Heart right ventricle (tissue), 16 donors: ENCODE measurements at regions not wholly inside any gene's neighbourhood (a gene's known extent, or its start where the extent isn't known, plus 50 kb on each side); places are given as distances from the start of the nearest gene placed in this dataset.

Experiments
- ATAC-seq, 8 donors: fragments of 200-7000 bp; cut with Tn5 transposase; one replicate each; pipeline ENCODE4 v1.9.1; 2020; ENCODE audit warnings: mild to moderate bottlenecking in 8 of 8, moderate library complexity in 8 of 8, moderate number of reproducible peaks in 1 of 8
- DNase-seq, 2 donors: peaks; one replicate each; pipeline ENCODE4 v3.0.0-alpha.2; 2020
- H3K27ac ChIP-seq, 10 donors: fragments of 200-600 bp; sonication (generic) in 2 of 10; one replicate each; pipeline versions ENCODE4 v1.5.0 to v1.8.0; 2020 to 2022; ENCODE audit warnings: mild to moderate bottlenecking in 3 of 10
- H3K27me3 ChIP-seq, 7 donors: fragments of 200-600 bp; one replicate each; pipeline ENCODE4 v1.8.0; 2021 to 2022; ENCODE audit warnings: mild to moderate bottlenecking in 2 of 7
- H3K36me3 ChIP-seq, 9 donors: fragments of 200-600 bp; sonication (generic) in 1 of 9; one replicate each; pipeline versions ENCODE4 v1.5.0 to v1.8.0; 2020 to 2022; ENCODE audit warnings: mild to moderate bottlenecking in 2 of 9
- H3K4me1 ChIP-seq, 9 donors: fragments of 200-600 bp; sonication (generic) in 1 of 9; one replicate each; pipeline versions ENCODE4 v1.5.0 to v1.8.0; 2020 to 2022; ENCODE audit warnings: mild to moderate bottlenecking in 4 of 9
- H3K4me3 ChIP-seq, 10 donors: fragments of 200-600 bp; sonication (generic) in 2 of 10; one replicate each; pipeline versions ENCODE4 v1.5.0 to v1.8.0; 2020 to 2022; ENCODE audit warnings: mild to moderate bottlenecking in 7 of 10, moderate library complexity in 2 of 10
- H3K9me3 ChIP-seq, 11 donors: fragments of 200-600 bp in 10 of 11; sonication (generic) in 2 of 11; one replicate each; pipeline versions ENCODE4 v1.5.0 to v1.8.0; 2013 to 2022; ENCODE audit warnings: mild to moderate bottlenecking in 2 of 11, control low read depth in 1 of 11, moderate library complexity in 1 of 11
- CTCF ChIP-seq, 9 donors: fragments of 200-600 bp; sonication (generic) in 2 of 9; IDR thresholded peaks; one replicate each; pipeline versions ENCODE4 v1.5.0 to v1.8.0; 2021 to 2022; ENCODE audit warnings: antibody characterized with exemption in 9 of 9, mild to moderate bottlenecking in 5 of 9, moderate library complexity in 1 of 9
- WGBS, 2 donors: extraction: QIAGEN DNeasy Blood & Tissue Kit; methylation state at CpG; one replicate each; pipeline ENCODE4 v1.1.7; 2013; ENCODE audit warnings: inconsistent platforms in 1 of 2; 5-methylcytosine and 5-hydroxymethylcytosine counted together
- intact Hi-C, 10 donors: fragments of 100-400 bp; cut with DNase I; formaldehyde crosslinking; loops; one replicate each; pipeline versions ENCODE4 v1.11.1 to v1.14.2; 2022
- donor health status: Arrhythmogenic right ventricular cardiomyopathy.
- donor health status: ischemic (EF 13 %, LVEDD 7.1; RV severe dilation, severe dysfunction).
- donor health status: healthy with polysubstance abuse.
- donor health status: DM: no; HTN: yes; CAD: no.
- donor health status: DM: no; HTN: no; CAD: no.
- donor health status: ischemic (EF 25% LVEDD 6.9; RV normal size, moderate dysfunction).
- donor health status: ischemic (EF 25% LVEDD 5.7; RV mildly dilated, moderate dysfunction).
- donor health status: healthy.
- donor health status: DM: yes; HTN: yes; CAD: no.
- donor health status: Ischemic cardiomyopathy.
- donor health status: ischemic (EF 35%, LVEDD 5.7; RV mildly dilated, moderate dysfunction).
- donor health status: nonischemic (EF 11% LVEDD 7.7; RV severe dilation, severe dysfunction).
- donor health status: DM: yes; HTN: yes; CAD: no.
- donor health status: PGD.
- donor health status: ischemic (EF 29% LVEDD 5.4; RV normal size, mild dysfunction).
- donor health status: nonischemic (EF 23%, LVEDD 6.1; RV moderate dilation, normal function).

- no peak for TF ChIP-seq CTCF (IDR thresholded peaks at IDR 0.05)
- no peak overlapping the region for H3K4me3 ChIP-seq
- intact Hi-C loops, result no loop called here
- no peaks in the 10 kb centered on the region for H3K27me3 ChIP-seq
- ATAC-seq (no peak), DNase-seq (no peak)
- WGBS, 2 donors, result 60 to 69% methylated on average over 1 of the region's 1 CpG
- H3K27ac ChIP-seq, result no peak overlapping the region
- H3K4me1 ChIP-seq, result no peaks in the 10 kb centered on the region
- H3K36me3 ChIP-seq, result no peaks in the 10 kb centered on the region
- no peaks in the 10 kb centered on the region for H3K9me3 ChIP-seq
Measured at GRCh38 chr6:114600381-114600780, 257.6 kb upstream of the HS3ST5 start.

GRCh38 chr6:114595591-114595990 lies 252.8 kb upstream of the HS3ST5 start:
- H3K27me3 ChIP-seq, result no peaks in the 10 kb centered on the region
- intact Hi-C loops, result no loop called here
- no peak overlapping the region for H3K27ac ChIP-seq
- no peak for ATAC-seq
- no peak overlapping the region for H3K4me3 ChIP-seq
- no peaks in the 10 kb centered on the region for H3K4me1 ChIP-seq
- no peaks in the 10 kb centered on the region for H3K9me3 ChIP-seq
- no peak for TF ChIP-seq CTCF (IDR thresholded peaks at IDR 0.05)
- DNase-seq, result no peak
- WGBS, 2 donors, result 63 to 72% methylated on average over 2 of the region's 2 CpGs
- no peaks in the 10 kb centered on the region for H3K36me3 ChIP-seq

GRCh38 chr6:114595186-114595585 lies 252.4 kb upstream of the HS3ST5 start:
- Histone ChIP-seq H3K36me3 (no peaks in the 10 kb centered on the region), H3K27me3 (no peaks in the 10 kb centered on the region), H3K4me3 (no peak overlapping the region), H3K27ac (no peak overlapping the region), H3K9me3 (no peaks in the 10 kb centered on the region), H3K4me1 (no peaks in the 10 kb centered on the region)
- no peak for ATAC-seq
- DNase-seq, result no peak
- WGBS, 2 donors, result 41 to 47% methylated on average over 1 of the region's 1 CpG
- TF ChIP-seq CTCF (IDR thresholded peaks at IDR 0.05), result no peak
- intact Hi-C loops, result no loop called here

- H3K27me3 ChIP-seq, result no peaks in the 10 kb centered on the region
- DNase-seq (no peak), ATAC-seq (no peak)
- no peaks in the 10 kb centered on the region for H3K4me1 ChIP-seq
- intact Hi-C loops, result no loop called here
- H3K36me3 ChIP-seq, result no peaks in the 10 kb centered on the region
- H3K4me3 ChIP-seq, result no peak overlapping the region
- H3K9me3 ChIP-seq, result no peaks in the 10 kb centered on the region
- no peak overlapping the region for H3K27ac ChIP-seq
- WGBS, 2 donors, result 73 to 75% methylated on average over 4 of the region's 4 CpGs
- no peak for TF ChIP-seq CTCF (IDR thresholded peaks at IDR 0.05)
Measured at GRCh38 chr6:114592506-114592905, 249.7 kb upstream of the HS3ST5 start.

GRCh38 chr6:114588726-114589125 lies 245.9 kb upstream of the HS3ST5 start:
- 59 to 67% methylated on average over 5 of the region's 5 CpGs for WGBS, 2 donors
- H3K27ac ChIP-seq, result no peak overlapping the region
- intact Hi-C loops, result no loop called here

More at GRCh38 chr6:114588726-114589125, 245.9 kb upstream of the HS3ST5 start:
- DNase-seq, result no peak
- TF ChIP-seq CTCF (IDR thresholded peaks at IDR 0.05), result no peak
- Histone ChIP-seq H3K36me3 (no peaks in the 10 kb centered on the region), H3K4me1 (no peaks in the 10 kb centered on the region), H3K27me3 (no peaks in the 10 kb centered on the region), H3K4me3 (no peak overlapping the region), H3K9me3 (peaks cover 0 to 5% (median 0%) of the 10 kb centered on the region in 11 donors)
- ATAC-seq, result no peak
